Fibroblast of villous mesenchyme (primary cell): ENCODE measurements at regions not wholly inside any gene's neighbourhood (a gene's known extent, or its start where the extent isn't known, plus 50 kb on each side); places are given as distances from the start of the nearest gene placed in this dataset.
"Not testable (repeated sequence)": the region's sequence is repeated elsewhere in the genome, so short reads cannot be mapped to it uniquely, and the experiment has no call there.

Experiments
- DNase-seq: peaks from one replicate; pipeline ENCODE4 v3.0.0-alpha.2; 2010; ENCODE audit warnings: low read depth
- H3K4me3 ChIP-seq: 2 replicates; pipeline ENCODE4 v1.5.1; 2011; ENCODE audit warnings: low read depth, mild to moderate bottlenecking, low read length
- TF ChIP-seq, protein P1 (sequence below): IDR thresholded peaks from 2 replicates; pipeline ENCODE4 v1.5.1; 2012; ENCODE audit warnings: low read depth, mild to moderate bottlenecking, low read length; ENCODE audit not compliant: insufficient read depth

- TF ChIP-seq, protein P1, sequence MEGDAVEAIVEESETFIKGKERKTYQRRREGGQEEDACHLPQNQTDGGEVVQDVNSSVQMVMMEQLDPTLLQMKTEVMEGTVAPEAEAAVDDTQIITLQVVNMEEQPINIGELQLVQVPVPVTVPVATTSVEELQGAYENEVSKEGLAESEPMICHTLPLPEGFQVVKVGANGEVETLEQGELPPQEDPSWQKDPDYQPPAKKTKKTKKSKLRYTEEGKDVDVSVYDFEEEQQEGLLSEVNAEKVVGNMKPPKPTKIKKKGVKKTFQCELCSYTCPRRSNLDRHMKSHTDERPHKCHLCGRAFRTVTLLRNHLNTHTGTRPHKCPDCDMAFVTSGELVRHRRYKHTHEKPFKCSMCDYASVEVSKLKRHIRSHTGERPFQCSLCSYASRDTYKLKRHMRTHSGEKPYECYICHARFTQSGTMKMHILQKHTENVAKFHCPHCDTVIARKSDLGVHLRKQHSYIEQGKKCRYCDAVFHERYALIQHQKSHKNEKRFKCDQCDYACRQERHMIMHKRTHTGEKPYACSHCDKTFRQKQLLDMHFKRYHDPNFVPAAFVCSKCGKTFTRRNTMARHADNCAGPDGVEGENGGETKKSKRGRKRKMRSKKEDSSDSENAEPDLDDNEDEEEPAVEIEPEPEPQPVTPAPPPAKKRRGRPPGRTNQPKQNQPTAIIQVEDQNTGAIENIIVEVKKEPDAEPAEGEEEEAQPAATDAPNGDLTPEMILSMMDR: no peak
- no peak for DNase-seq
- H3K4me3 ChIP-seq: no peak overlapping the region
Observed at GRCh38 chr14:52175982-52176502, 91.5 kb upstream of the PTGDR start.

- not testable (repeated sequence) for DNase-seq, H3K4me3 ChIP-seq
Observed at GRCh38 chr14:52171932-52172331, 95.6 kb upstream of the PTGDR start.

- TF ChIP-seq, protein P1: no peak
Observed at GRCh38 chr14:52166822-52167221, 98.0 kb upstream of the NID2 start.

GRCh38 chr14:52155651-52156213 is 86.9 kb upstream of the NID2 start:
- TF ChIP-seq, protein P1: no peak
- DNase-seq: no peak
- no peak overlapping the region for H3K4me3 ChIP-seq

More at GRCh38 chr14:52166822-52167221, 98.0 kb upstream of the NID2 start:
- DNase-seq: no peak
- no peak overlapping the region for H3K4me3 ChIP-seq

GRCh38 chr14:52154992-52155650 is 86.3 kb upstream of the NID2 start:
- DNase-seq: no peak
- TF ChIP-seq, protein P1: no peak
- H3K4me3 ChIP-seq: no peak overlapping the region

DNA sequence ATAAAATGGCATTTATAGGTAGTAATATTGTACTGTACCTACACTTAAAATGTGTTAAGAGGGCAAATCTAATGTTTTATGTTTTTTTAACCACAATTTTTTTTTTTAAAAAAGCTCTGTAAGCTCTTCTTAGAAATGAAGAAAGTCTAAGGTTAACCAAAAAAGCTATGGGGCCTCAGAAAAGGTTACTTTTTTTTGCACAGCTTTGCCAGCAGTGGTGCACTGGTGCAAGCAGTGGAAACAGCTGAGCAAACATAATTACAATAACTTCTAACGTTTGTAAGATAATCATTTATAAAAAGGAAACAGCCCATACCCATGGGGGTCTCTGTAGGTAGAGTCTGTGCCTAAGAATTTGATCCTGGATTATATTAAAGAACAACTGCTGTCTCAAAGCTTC is 85.1 kb upstream of the NID2 start:
- TF ChIP-seq, protein P1: no peak
- H3K4me3 ChIP-seq: no peak overlapping the region
- DNase-seq: no peak

DNA sequence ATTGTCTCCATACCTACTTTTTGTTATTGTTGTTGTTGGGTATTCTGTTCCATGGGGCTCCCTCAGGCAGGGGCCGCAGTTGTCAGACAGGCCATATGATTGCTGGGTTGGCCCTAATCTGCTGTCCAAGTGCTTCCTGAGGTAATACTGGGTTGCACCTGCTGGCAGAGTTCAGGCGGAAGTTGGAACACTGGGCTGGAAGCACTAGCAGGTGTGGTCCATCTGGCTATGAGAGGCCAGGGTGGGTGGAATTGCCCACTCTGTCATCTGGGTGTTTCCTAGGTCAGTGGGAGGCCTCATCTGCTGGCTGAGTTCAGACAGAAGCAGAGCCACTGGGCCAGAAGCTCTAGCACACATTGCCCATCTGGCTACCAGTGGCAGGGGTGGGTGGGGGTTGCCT is 81.3 kb upstream of the NID2 start:
- no peak overlapping the region for H3K4me3 ChIP-seq
- DNase-seq: no peak
- TF ChIP-seq, protein P1: no peak
